HT1080 (cell line): ENCODE measurements at regions not wholly inside any gene's neighbourhood (a gene's known extent, or its start where the extent isn't known, plus 50 kb on each side); places are given as distances from the start of the nearest gene placed in this dataset.

ENCODE experiments used
- DNase-seq: peaks from one replicate; pipeline ENCODE4 v3.0.0-alpha.2; 2015; ENCODE audit warnings: low read depth

GRCh38 chrX:149992918-149993317 is 54.6 kb upstream of the EOLA2 start:
- no peak for DNase-seq

GRCh38 chrX:149993989-149994388 is 55.7 kb upstream of the EOLA2 start:
- no peak for DNase-seq

DNA sequence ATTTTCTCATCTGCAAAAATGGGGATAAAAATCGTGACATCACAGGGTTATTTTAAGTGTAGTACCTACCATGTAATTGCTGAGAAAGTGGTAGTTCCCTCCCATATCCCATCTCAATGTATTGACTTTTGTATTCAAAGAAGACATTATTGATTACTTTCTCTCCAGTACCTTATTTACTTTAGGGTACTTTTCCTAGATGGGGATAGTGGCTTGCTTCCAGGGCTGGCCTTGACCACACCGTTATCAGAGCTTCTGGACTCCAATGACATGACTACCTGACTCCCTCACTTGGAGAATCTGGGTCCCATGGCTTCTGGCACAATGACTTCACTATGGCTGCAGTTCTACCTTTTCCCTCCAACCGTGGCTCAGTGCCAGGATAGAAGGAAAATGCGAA is 58.2 kb upstream of the EOLA2 start:
- DNase-seq = no peak

GRCh38 chrX:150005027-150005426 is 66.7 kb upstream of the EOLA2 start:
- no peak for DNase-seq

GRCh38 chrX:150007356-150007755 is 69.1 kb upstream of the EOLA2 start:
- DNase-seq = no peak

GRCh38 chrX:150012647-150013381 is 74.5 kb upstream of the EOLA2 start:
- DNase-seq = no peak

DNA sequence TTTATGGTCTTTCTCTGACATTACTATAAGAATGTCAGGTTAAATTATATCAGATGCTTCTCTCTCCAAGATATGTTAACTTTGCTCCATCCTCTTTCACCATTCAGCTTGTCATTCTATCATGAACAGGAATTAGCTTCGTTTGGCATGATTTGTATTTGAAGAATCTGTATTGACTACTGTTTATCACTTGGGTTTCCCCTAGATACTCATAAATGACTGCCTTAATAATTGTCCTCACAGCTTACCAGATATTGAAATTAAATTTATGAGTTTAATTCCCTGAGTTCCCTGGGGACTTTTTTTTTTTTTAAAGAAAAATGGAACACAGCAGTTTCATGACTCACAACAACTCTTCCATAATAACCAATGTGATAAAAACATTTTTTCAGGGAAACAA is 76.2 kb upstream of the EOLA2 start:
- no peak for DNase-seq

DNA sequence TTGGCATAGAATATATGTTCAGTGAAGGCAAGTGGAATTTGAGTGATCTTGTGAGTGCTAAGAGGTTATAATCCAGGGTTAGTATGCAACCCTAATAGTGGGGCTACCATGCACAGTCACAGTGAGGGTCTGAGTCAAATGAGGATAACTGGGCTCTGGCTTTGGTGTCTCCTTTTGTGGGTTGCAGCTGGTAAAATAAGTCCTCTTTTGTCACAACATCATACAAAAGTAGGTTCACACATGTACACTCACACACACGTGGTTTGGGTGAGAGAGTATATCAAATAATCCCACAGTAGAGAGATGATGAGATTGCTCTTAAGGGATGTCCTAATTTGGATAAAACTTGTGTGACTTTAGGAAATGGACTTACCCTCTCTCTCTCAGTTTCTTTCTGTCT is 79.6 kb upstream of the EOLA2 start:
- DNase-seq = no peak

GRCh38 chrX:150018931-150019361 is 80.7 kb upstream of the EOLA2 start:
- DNase-seq = no peak

DNA sequence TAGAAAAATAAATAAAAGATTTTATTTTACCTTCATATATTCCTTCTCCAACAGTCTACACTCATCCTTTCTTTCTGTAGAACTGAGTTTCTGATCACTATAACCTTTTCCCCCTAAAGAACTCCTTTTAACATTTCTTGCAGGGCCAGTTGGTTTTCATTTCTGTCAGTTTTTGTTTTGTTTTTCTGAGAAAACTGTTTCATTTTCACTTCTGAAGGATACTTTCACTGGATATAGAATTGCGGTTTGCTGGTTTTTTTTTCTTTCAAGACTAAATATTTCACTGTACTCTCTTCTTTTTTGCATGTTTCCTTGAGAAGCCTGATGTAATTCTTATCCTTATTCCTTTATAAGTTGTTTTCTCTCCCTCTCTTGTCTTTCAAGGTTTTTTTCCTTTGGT is 90.4 kb upstream of the EOLA2 start:
- no peak for DNase-seq

DNA sequence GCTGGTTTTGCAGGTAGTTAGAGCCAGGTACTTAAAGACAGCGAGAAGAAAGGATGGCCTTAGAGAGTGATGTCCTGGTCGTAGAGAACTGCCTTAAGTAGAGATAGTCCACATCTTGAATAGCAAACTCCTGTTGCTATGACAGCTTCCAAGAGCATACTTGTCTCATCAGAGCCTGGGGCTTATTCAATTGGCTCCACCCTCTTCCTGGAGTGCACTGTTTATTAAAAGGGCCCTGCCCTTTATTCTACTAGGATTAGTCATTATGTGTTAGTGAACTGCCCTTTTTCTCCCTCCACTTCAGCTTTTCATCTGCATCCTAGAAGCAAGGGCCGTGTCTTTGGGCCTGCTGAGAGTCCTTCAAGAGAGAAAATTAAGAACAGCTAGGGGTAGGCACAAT is 94.5 kb upstream of the EOLA2 start:
- DNase-seq = peak; percentile 69

DNA sequence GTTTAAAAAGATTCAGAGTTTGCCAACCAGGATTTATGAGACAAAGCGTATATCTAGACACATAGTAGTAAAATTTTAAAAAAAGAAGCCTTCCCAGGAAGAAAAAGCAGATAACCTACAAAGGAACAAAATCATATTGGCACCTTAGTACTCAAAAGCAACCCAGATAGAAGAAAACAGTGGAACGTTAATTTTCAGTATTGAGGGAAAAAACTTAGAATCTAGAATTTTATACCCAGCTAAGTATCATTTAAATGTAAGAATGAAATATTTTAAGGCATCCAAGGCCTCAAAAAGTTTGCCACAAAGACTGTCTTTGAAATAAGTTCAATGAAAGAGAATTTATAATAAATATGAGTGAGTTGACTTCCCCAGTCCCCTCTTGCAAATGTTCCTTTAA is 96.5 kb upstream of the EOLA2 start:
- DNase-seq = no peak

DNA sequence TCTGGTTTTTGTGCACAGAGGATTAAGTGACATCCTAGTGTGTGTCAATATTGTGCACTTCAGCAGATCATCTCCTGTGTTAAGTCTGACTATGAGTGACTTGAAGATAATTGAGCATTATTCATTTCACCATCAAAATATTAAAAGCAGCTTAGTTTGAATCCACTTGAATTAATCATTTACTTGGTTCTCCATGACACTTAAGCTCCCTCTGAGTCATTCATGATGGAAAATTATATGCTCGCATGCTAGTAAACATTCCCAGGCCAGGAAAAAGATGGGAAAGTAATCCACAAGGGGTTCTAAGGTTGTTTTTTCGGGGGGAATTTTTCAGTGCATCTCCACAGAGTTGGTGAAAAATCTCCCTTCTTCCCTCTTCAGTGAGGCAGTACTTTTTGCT is 97.2 kb upstream of the EOLA2 start:
- peak; percentile 10 for DNase-seq

- peak; percentile 82 for DNase-seq
These were observed 97.9 kb upstream of the EOLA2 start for GRCh38 chrX:150036181-150036580.

GRCh38 chrX:150036641-150037040 is 98.3 kb upstream of the EOLA2 start:
- no peak for DNase-seq

GRCh38 chrX:150037041-150037440 is 98.8 kb upstream of the EOLA2 start:
- peak; percentile 65 for DNase-seq

DNA sequence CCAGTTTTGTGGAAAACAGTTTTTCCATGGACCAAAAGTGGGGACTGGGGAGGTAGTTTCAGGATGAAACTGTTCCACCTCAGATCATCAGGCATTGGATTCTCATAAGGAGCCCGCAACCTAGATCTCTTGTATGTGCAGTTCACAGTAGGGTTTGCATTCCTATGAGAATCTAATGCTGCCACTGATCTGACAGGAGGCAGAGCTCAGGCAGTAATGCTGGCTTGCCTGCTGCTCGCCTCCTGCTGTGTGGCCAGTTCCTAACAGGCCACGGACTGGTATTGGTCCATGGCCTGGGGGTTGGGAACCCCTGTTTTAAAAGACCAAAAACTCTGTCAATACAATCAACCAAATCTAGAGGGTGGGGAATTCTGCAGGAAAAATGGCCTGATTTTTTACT is 100.0 kb upstream of the EOLA2 start:
- DNase-seq = no peak

GRCh38 chrX:150038986-150039599 is 100.8 kb upstream of the EOLA2 start:
- peak; percentile 63 for DNase-seq

GRCh38 chrX:150041208-150041607 is 102.9 kb upstream of the EOLA2 start:
- no peak for DNase-seq

DNA sequence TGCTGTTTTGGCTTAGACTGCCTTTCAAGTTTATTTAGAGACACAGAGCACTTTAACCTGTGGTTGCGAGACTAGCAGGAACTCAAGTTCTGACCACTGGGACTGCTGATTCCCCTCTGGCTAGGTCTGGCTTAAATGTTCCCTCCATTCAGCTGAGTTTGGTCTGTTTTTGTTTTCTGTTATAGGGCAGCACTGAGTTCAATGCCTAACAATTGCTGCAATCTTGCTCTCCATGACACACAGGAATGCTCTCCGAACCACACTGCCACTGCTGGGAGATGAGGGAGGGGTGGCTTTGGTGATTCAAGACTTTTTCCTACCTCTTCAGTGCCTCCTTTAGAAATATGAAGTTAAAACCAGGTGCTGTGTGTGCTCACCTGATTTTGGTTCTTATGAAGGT is 106.3 kb upstream of the EOLA2 start:
- DNase-seq = no peak

DNA sequence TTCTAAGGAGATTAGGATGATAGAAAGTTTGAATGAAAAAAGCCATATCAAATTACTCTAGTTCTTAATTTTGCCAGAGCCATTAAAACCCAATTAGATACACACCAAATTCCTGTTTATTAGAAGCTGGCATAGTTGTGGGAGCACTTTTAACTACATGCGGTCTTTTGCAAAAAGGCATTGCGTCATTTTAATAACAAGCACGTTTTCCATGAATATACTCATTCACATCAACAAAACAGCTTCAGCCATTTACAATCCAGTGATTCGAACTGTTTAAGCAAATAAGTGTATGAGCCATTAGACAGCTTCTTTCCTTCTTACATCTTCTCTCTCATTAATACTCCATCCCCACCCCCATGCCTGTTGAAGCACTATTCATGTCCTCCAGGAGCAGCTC is 109.5 kb upstream of the EOLA2 start:
- no peak for DNase-seq

DNA sequence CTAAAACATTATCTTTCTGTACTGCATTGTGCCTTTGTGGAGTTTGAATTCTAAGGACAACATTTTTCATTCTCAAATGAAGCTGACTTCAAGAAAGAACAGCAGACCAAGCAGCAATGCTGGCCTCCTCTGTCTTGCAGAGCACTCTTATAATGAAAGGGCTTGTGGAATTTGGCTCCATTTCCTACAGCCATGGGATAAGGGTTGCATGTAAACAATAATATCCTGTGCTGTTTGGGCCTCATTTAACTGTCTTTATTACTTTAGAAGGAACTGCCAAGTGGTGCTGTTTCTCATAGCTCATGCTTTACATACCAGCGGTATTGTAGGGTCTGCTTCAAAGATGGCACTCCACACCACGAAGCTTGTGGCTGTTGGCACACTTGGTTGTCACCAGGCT is 111.4 kb upstream of the EOLA2 start:
- no peak for DNase-seq

- DNase-seq = no peak
These were observed 112.1 kb upstream of the EOLA2 start for GRCh38 chrX:150050387-150050786.
